Calu3 (cell line): ENCODE measurements at regions not wholly inside any gene's neighbourhood (a gene's known extent, or its start where the extent isn't known, plus 50 kb on each side); places are given as distances from the start of the nearest gene placed in this dataset.

Experiments used
- BruUV-seq: library from RNA; stranded (reverse); fragments of 400-500 nt; replicated peaks from 2 replicates; lab custom pipeline; 2021; lab: Mats Ljungman, UMichigan
- CTCF ChIA-PET: fragments of 300-600 bp; sonication (Branson Sonifier 250); formaldehyde crosslinking; loops from one replicate; lab custom pipeline; 2022; ENCODE audit warnings: antibody characterized with exemption; lab: Charles Lee
- DNase-seq: peaks from one replicate; pipeline ENCODE4 v3.0.0; 2022
- H3K27ac Mint-ChIP-seq: one replicate; pipeline ENCODE4 v1.8.0; 2022; ENCODE audit warnings: mixed read lengths; ENCODE audit not compliant: unreplicated experiment
- H3K27me3 Mint-ChIP-seq: one replicate; pipeline ENCODE4 v1.8.0; 2022; ENCODE audit warnings: mixed read lengths; ENCODE audit not compliant: unreplicated experiment
- H3K36me3 Mint-ChIP-seq: one replicate; pipeline ENCODE4 v1.8.0; 2022; ENCODE audit warnings: mild to moderate bottlenecking, moderate library complexity, mixed read lengths; ENCODE audit not compliant: insufficient read depth, unreplicated experiment
- H3K4me1 Mint-ChIP-seq: one replicate; pipeline ENCODE4 v1.8.0; 2022; ENCODE audit warnings: mild to moderate bottlenecking, low read depth, mixed read lengths; ENCODE audit not compliant: unreplicated experiment
- H3K4me3 Mint-ChIP-seq: one replicate; pipeline ENCODE4 v1.8.0; 2022; ENCODE audit warnings: mild to moderate bottlenecking, low read depth, moderate library complexity, mixed read lengths; ENCODE audit not compliant: unreplicated experiment
- H3K9me3 Mint-ChIP-seq: one replicate; pipeline ENCODE4 v1.8.0; 2022; ENCODE audit warnings: low read depth, mixed read lengths; ENCODE audit not compliant: unreplicated experiment
- CTCF ChIP-seq: fragments of 200-600 bp; IDR thresholded peaks from one replicate; pipeline ENCODE4 v1.8.0; 2022; ENCODE audit warnings: antibody characterized with exemption; ENCODE audit not compliant: unreplicated experiment
- intact Hi-C: fragments of 100-400 bp; cut with micrococcal nuclease; formaldehyde crosslinking; loops from one replicate; pipeline ENCODE4 v1.10.0; 2022; ENCODE audit not compliant: unreplicated experiment

GRCh38 chr14:29355331-29355730 lies 572.3 kb downstream of the PRKD1 start:
- CTCF ChIA-PET, result no interaction called here
- Mint-ChIP-seq H3K9me3 (no peaks in the 10 kb centered on the region), H3K36me3 (no peaks in the 10 kb centered on the region), H3K4me1 (no peaks in the 10 kb centered on the region), H3K27me3 (no peaks in the 10 kb centered on the region), H3K27ac (no peak overlapping the region), H3K4me3 (no peak overlapping the region)
- DNase-seq, result no peak
- no TSS peak for BruUV-seq
- no peak for TF ChIP-seq CTCF
- intact Hi-C loops, result no loop called here

- intact Hi-C loops, result no loop called here
- no TSS peak for BruUV-seq
- Mint-ChIP-seq H3K4me1 (no peaks in the 10 kb centered on the region), H3K36me3 (no peaks in the 10 kb centered on the region), H3K4me3 (no peak overlapping the region), H3K9me3 (no peaks in the 10 kb centered on the region), H3K27ac (no peak overlapping the region), H3K27me3 (no peaks in the 10 kb centered on the region)
- TF ChIP-seq CTCF, result no peak
- CTCF ChIA-PET, result no interaction called here
- DNase-seq, result no peak
These were observed 571.8 kb downstream of the PRKD1 start for GRCh38 chr14:29355846-29356245.

GRCh38 chr14:29360656-29361055 lies 567.0 kb downstream of the PRKD1 start:
- Mint-ChIP-seq H3K4me3 (no peak overlapping the region), H3K9me3 (no peaks in the 10 kb centered on the region), H3K36me3 (no peaks in the 10 kb centered on the region), H3K27ac (no peak overlapping the region), H3K4me1 (no peaks in the 10 kb centered on the region), H3K27me3 (no peaks in the 10 kb centered on the region)
- intact Hi-C loops, result no loop called here
- DNase-seq, result no peak
- CTCF ChIA-PET, result no interaction called here
- BruUV-seq, result no TSS peak
- no peak for TF ChIP-seq CTCF

- Mint-ChIP-seq H3K9me3 (no peaks in the 10 kb centered on the region), H3K4me1 (no peaks in the 10 kb centered on the region), H3K4me3 (no peak overlapping the region), H3K27me3 (peaks cover 10% of the 10 kb centered on the region), H3K36me3 (no peaks in the 10 kb centered on the region), H3K27ac (no peak overlapping the region)
- TF ChIP-seq CTCF, result no peak
- CTCF ChIA-PET, result no interaction called here
- no peak for DNase-seq
- BruUV-seq, result no TSS peak
- intact Hi-C loops, result no loop called here
These were observed 557.6 kb downstream of the PRKD1 start for GRCh38 chr14:29370024-29370423.
